H1 (cell line): ENCODE measurements at regions not wholly inside any gene's neighbourhood (a gene's known extent, or its start where the extent isn't known, plus 50 kb on each side); places are given as distances from the start of the nearest gene placed in this dataset.

Source experiments
- RFX5 ChIP-seq: IDR thresholded peaks from 2 replicates; pipeline ENCODE4 v1.6.1; 2011; ENCODE audit warnings: low read depth, low read length, improper control_type of control experiment, borderline replicate concordance
- SUZ12 ChIP-seq: fragments of 200-600 bp; sonication (generic); IDR thresholded peaks from 2 replicates; pipeline ENCODE4 v1.6.1; 2012; ENCODE audit warnings: mild to moderate bottlenecking, inconsistent platforms, low read length, moderate library complexity, mixed read lengths
- TBP ChIP-seq: IDR thresholded peaks from 2 replicates; pipeline ENCODE4 v1.6.1; 2011; ENCODE audit warnings: low read depth, low read length, improper control_type of control experiment
- TF ChIP-seq, protein P1 (sequence below): fragments of 300-600 bp; sonication (generic); IDR thresholded peaks from 2 replicates; pipeline ENCODE4 v1.7.1; 2012; ENCODE audit warnings: low read length, moderate library complexity, mild to moderate bottlenecking, inconsistent platforms; ENCODE audit not compliant: insufficient replicate concordance

GRCh38 chr13:73583331-73583730 lies 524.5 kb downstream of the KLF5 start (continued):
- TF ChIP-seq, protein P1, sequence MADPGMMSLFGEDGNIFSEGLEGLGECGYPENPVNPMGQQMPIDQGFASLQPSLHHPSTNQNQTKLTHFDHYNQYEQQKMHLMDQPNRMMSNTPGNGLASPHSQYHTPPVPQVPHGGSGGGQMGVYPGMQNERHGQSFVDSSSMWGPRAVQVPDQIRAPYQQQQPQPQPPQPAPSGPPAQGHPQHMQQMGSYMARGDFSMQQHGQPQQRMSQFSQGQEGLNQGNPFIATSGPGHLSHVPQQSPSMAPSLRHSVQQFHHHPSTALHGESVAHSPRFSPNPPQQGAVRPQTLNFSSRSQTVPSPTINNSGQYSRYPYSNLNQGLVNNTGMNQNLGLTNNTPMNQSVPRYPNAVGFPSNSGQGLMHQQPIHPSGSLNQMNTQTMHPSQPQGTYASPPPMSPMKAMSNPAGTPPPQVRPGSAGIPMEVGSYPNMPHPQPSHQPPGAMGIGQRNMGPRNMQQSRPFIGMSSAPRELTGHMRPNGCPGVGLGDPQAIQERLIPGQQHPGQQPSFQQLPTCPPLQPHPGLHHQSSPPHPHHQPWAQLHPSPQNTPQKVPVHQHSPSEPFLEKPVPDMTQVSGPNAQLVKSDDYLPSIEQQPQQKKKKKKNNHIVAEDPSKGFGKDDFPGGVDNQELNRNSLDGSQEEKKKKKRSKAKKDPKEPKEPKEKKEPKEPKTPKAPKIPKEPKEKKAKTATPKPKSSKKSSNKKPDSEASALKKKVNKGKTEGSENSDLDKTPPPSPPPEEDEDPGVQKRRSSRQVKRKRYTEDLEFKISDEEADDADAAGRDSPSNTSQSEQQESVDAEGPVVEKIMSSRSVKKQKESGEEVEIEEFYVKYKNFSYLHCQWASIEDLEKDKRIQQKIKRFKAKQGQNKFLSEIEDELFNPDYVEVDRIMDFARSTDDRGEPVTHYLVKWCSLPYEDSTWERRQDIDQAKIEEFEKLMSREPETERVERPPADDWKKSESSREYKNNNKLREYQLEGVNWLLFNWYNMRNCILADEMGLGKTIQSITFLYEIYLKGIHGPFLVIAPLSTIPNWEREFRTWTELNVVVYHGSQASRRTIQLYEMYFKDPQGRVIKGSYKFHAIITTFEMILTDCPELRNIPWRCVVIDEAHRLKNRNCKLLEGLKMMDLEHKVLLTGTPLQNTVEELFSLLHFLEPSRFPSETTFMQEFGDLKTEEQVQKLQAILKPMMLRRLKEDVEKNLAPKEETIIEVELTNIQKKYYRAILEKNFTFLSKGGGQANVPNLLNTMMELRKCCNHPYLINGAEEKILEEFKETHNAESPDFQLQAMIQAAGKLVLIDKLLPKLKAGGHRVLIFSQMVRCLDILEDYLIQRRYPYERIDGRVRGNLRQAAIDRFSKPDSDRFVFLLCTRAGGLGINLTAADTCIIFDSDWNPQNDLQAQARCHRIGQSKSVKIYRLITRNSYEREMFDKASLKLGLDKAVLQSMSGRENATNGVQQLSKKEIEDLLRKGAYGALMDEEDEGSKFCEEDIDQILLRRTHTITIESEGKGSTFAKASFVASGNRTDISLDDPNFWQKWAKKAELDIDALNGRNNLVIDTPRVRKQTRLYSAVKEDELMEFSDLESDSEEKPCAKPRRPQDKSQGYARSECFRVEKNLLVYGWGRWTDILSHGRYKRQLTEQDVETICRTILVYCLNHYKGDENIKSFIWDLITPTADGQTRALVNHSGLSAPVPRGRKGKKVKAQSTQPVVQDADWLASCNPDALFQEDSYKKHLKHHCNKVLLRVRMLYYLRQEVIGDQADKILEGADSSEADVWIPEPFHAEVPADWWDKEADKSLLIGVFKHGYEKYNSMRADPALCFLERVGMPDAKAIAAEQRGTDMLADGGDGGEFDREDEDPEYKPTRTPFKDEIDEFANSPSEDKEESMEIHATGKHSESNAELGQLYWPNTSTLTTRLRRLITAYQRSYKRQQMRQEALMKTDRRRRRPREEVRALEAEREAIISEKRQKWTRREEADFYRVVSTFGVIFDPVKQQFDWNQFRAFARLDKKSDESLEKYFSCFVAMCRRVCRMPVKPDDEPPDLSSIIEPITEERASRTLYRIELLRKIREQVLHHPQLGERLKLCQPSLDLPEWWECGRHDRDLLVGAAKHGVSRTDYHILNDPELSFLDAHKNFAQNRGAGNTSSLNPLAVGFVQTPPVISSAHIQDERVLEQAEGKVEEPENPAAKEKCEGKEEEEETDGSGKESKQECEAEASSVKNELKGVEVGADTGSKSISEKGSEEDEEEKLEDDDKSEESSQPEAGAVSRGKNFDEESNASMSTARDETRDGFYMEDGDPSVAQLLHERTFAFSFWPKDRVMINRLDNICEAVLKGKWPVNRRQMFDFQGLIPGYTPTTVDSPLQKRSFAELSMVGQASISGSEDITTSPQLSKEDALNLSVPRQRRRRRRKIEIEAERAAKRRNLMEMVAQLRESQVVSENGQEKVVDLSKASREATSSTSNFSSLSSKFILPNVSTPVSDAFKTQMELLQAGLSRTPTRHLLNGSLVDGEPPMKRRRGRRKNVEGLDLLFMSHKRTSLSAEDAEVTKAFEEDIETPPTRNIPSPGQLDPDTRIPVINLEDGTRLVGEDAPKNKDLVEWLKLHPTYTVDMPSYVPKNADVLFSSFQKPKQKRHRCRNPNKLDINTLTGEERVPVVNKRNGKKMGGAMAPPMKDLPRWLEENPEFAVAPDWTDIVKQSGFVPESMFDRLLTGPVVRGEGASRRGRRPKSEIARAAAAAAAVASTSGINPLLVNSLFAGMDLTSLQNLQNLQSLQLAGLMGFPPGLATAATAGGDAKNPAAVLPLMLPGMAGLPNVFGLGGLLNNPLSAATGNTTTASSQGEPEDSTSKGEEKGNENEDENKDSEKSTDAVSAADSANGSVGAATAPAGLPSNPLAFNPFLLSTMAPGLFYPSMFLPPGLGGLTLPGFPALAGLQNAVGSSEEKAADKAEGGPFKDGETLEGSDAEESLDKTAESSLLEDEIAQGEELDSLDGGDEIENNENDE = no peak
- TF ChIP-seq SUZ12 (no peak), TBP (no peak), RFX5 (no peak)
